ENCODE measurements at regions not wholly inside any gene's neighbourhood (a gene's known extent, or its start where the extent isn't known, plus 50 kb on each side); places are given as distances from the start of the nearest gene placed in this dataset.

- no peak for TF ChIP-seq CTCF (conservative IDR thresholded peaks at IDR 0.05; ENCODE audit: low read depth, low read length)
- no peak for DNase-seq (ENCODE audit: low read depth)
- no peak overlapping the region for H3K4me3 ChIP-seq (ENCODE audit: low read length)
These were observed 226.5 kb upstream of the ZBED5 start for GRCh38 chr11:11084337-11084736.

DNA sequence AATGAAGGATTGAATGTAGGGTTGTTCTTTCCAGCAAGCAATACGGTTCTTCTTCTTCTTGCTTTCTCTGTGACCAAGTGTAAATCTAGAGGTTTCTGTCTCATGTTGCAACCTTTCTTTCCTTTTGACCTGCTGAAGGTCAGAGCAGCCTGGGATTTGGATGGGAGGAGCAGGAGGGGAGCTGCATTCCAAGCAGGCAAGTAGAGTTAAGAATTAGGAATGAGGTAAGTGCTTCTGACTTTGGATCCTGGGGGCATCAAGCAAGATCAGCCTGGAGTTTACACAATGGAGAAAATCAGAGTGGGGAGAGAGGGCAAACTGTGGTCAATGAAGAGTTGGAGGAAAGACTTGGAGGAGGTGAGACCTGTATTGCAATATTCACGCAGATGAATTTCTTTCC is 225.6 kb upstream of the ZBED5 start:
- no peak for TF ChIP-seq CTCF (conservative IDR thresholded peaks at IDR 0.05; ENCODE audit: low read depth, low read length)
- no peak for DNase-seq (ENCODE audit: low read depth)
- H3K4me3 ChIP-seq (ENCODE audit: low read length): no peak overlapping the region

GRCh38 chr11:11082646-11083045 is 224.8 kb upstream of the ZBED5 start:
- DNase-seq (ENCODE audit: low read depth): no peak
- TF ChIP-seq CTCF (conservative IDR thresholded peaks at IDR 0.05; ENCODE audit: low read depth, low read length): no peak
- no peak overlapping the region for H3K4me3 ChIP-seq (ENCODE audit: low read length)

DNA sequence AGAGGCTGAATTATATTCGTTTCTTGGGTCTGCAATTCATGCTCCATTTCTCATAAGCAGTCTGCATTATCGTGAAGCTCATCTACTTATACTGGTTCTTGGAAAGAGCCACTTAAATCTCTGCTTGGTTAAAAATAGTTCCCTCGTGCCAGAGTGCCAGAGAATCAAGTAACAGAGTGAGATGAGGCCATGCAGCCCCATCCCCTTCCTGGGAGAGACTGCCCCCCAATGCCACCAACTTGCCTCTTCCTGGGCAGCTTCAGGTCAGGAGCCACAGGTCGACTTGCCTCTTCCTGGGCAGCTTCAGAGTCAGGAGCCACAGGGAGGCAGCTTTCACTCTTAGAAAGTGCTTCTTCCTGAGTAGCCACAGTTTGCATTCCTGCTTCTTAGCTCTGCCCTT is 223.9 kb upstream of the ZBED5 start:
- TF ChIP-seq CTCF (conservative IDR thresholded peaks at IDR 0.05; ENCODE audit: low read depth, low read length): no peak
- no peak overlapping the region for H3K4me3 ChIP-seq (ENCODE audit: low read length)
- no peak for DNase-seq (ENCODE audit: low read depth)

- H3K4me3 ChIP-seq (ENCODE audit: low read length): no peak overlapping the region
- TF ChIP-seq CTCF (conservative IDR thresholded peaks at IDR 0.05; ENCODE audit: low read depth, low read length): no peak
- no peak for DNase-seq (ENCODE audit: low read depth)
These were observed 223.4 kb upstream of the ZBED5 start for GRCh38 chr11:11081288-11081687.

DNA sequence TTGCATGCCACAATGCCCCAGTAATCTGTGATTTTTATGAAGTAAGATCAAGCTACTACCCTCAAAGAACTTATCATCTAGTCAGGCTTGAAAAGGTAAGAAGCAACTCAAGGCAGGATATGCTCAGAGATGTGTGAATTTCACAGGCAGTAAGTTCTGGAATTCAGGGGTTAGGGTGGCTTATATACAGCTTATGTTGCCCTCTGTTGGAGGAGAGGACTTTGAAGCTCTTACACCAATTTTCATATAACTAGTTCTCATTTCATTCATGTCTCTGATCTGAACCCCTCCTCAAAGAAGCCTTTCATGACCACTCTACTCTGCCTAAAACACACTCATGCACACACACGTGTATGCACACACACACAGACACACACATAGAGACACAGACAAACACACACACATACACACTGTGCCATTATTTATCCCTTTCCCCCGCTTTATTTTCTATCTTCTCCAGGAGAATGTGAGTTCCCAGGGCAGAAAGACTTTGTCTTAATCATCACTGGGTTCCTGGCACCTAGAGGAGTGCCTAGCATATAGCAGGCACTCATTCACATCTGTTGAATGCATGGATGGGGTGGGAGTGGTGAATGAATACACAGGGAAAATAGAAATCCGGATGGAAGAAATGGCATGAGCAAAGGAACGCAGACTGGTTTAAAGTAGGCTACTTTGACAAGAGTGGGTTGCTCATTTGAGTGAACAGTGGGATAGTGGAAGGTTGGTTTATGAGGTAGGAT is 220.7 kb upstream of the ZBED5 start:
- no peak overlapping the region for H3K4me3 ChIP-seq (ENCODE audit: low read length)
- no peak for DNase-seq (ENCODE audit: low read depth)
- TF ChIP-seq CTCF (conservative IDR thresholded peaks at IDR 0.05; ENCODE audit: low read depth, low read length): peak; percentile 49

DNA sequence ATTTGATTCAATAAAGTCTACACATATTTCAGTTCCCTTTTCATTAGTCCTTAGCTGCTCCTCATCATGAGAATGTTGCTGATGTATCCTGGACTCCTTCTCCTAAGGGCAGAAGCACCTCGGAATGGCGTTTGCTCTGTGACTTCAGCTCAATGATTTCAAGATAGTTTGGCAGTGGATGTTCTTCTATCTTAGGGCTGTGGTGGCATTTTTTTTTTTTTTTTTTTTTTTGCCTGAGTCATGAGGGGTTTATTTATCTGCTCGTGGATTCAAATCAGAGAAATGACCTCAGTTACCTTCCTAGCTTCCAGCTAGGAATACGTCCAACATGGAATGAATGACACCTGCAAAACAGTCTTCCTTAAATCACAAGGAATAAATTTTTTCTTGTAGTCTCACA is 220.0 kb upstream of the ZBED5 start:
- TF ChIP-seq CTCF (conservative IDR thresholded peaks at IDR 0.05; ENCODE audit: low read depth, low read length): no peak
- no peak for DNase-seq (ENCODE audit: low read depth)
- no peak overlapping the region for H3K4me3 ChIP-seq (ENCODE audit: low read length)
